ENCODE measurements at regions not wholly inside any gene's neighbourhood (a gene's known extent, or its start where the extent isn't known, plus 50 kb on each side); places are given as distances from the start of the nearest gene placed in this dataset.

GRCh38 chr15:53266176-53266575 lies 476.0 kb upstream of the ONECUT1 start:
- TF ChIP-seq CTCF (IDR thresholded peaks at IDR 0.05) (no peak), EP300 (IDR thresholded peaks at IDR 0.05) (no peak), POLR2A (IDR thresholded peaks at IDR 0.05) (no peak)
